ENCODE measurements at regions not wholly inside any gene's neighbourhood (a gene's known extent, or its start where the extent isn't known, plus 50 kb on each side); places are given as distances from the start of the nearest gene placed in this dataset.

GRCh38 chr13:44153496-44153895 is 220.1 kb upstream of the SERP2 start:
- FAIRE-seq, result no peak
- H3K79me2 ChIP-seq (ENCODE audit: control insufficient read depth in 1 of 2, insufficient read depth in 2 of 2, low read length in 2 of 2), result no peaks in the 10 kb centered on the region
- TF ChIP-seq CEBPB (IDR thresholded peaks at IDR 0.05; ENCODE audit: low read depth, low read length) (no peak), TBP (IDR thresholded peaks at IDR 0.05; ENCODE audit: low read depth, low read length) (no peak)
- no peak overlapping the region for H3K4me2 ChIP-seq (ENCODE audit: insufficient read depth in 1 of 2, low read depth in 2 of 2, low read length in 2 of 2)
- H3K36me3 ChIP-seq (ENCODE audit: control insufficient read depth in 2 of 4, insufficient read depth in 4 of 4, low read length in 3 of 4), result no peaks in the 10 kb centered on the region
- H3K14ac ChIP-seq (ENCODE audit: insufficient read length), result no peak overlapping the region
- ChIA-PET POLR2A (ENCODE audit: partially characterized antibody) (no interaction called here), CTCF (ENCODE audit: partially characterized antibody) (interaction anchor here (0.9 to 4.5 kb wide), 3 partner anchors 12 to 248 kb away, joined by 3 to 31 read pairs (median 4); no protein-coding TSS in a partner anchor)
- H2BK120ac ChIP-seq (replicated peaks; ENCODE audit: low read depth, low read length), result no peak overlapping the region
- H3K4me3 ChIP-seq (ENCODE audit: extremely low read depth in 1 of 4, insufficient read depth in 2 of 4, low read depth in 3 of 4, low read length in 4 of 4), result no peak overlapping the region
- no peak overlapping the region for H4K5ac ChIP-seq (ENCODE audit: insufficient read length, low read depth, low read length)
- 89% methylated on average over 4 of the region's 4 CpGs; no CpG with 5 or more reads in 1 of the 2 experiments for WGBS, 2 experiments (ENCODE audit: extremely low coverage in 1 of 2, insufficient coverage in 1 of 2, insufficient read length in 1 of 2, insufficient replicate concordance in 2 of 2, low coverage in 1 of 2, low lambda C conversion rate in 2 of 2, missing lambda C conversion rate in 1 of 2)
- no peak overlapping the region for H2BK15ac ChIP-seq (ENCODE audit: low read length)
- no peaks in the 10 kb centered on the region; a peak in 1 of 7 replicates for H3K27me3 ChIP-seq (replicated peaks in 1 of 4; ENCODE audit: control insufficient read depth in 3 of 4, extremely low read depth in 1 of 4, insufficient read depth in 3 of 4, low read length in 3 of 4)
- DNase-seq (ENCODE audit: low read depth in 1 of 2, low spot score in 2 of 2), result no peak
- H2BK5ac ChIP-seq (ENCODE audit: low read depth, low read length), result no peak overlapping the region
- no peak overlapping the region for H2BK12ac ChIP-seq (ENCODE audit: low read depth, low read length)
- H3K9ac ChIP-seq (replicated peaks in 1 of 4; ENCODE audit: extremely low read depth in 1 of 4, low read depth in 3 of 4, low read length in 3 of 4), result no peak overlapping the region; a peak in 1 of 7 replicates
- no peaks in the 10 kb centered on the region for H4K20me1 ChIP-seq (replicated peaks in 1 of 2; ENCODE audit: control insufficient read depth in 1 of 2, insufficient read depth in 2 of 2, low read length in 2 of 2)
- H3K4me1 ChIP-seq (replicated peaks in 1 of 4; ENCODE audit: control insufficient read depth in 3 of 4, insufficient read depth in 4 of 4, low read length in 3 of 4), result peaks cover 0 to 7% (median 0%) of the 10 kb centered on the region in 4 experiments; a peak in 3 of 7 replicates
- no peak overlapping the region for H2BK20ac ChIP-seq (ENCODE audit: low read length)
- H4K91ac ChIP-seq (replicated peaks; ENCODE audit: insufficient read length, low read length), result no peak overlapping the region
- no peak overlapping the region for H3K4ac ChIP-seq (replicated peaks; ENCODE audit: insufficient read length, low read depth, low read length)
- H3K27ac ChIP-seq (ENCODE audit: low read depth, low read length), result no peak overlapping the region
- no peaks in the 10 kb centered on the region; the same call in 1 of the 2 replicates for H3K23me2 ChIP-seq (ENCODE audit: low read depth, low read length)
- no peak overlapping the region for H3K23ac ChIP-seq (ENCODE audit: insufficient read length)
- H3K56ac ChIP-seq (replicated peaks; ENCODE audit: insufficient read length, low read depth, low read length), result no peak overlapping the region
- H4K8ac ChIP-seq (ENCODE audit: extremely low read depth, insufficient read depth, low read length), result no peak overlapping the region
- no peaks in the 10 kb centered on the region for H3K9me3 ChIP-seq (ENCODE audit: insufficient read depth in 2 of 2, low read depth in 1 of 2, low read length in 1 of 2)
- no peak overlapping the region for H3K18ac ChIP-seq (ENCODE audit: extremely low read depth, low read length)
- no peak overlapping the region for H2AK5ac ChIP-seq (ENCODE audit: low read depth, low read length)
- no peaks in the 10 kb centered on the region; the same call in 1 of the 2 replicates for H3K79me1 ChIP-seq (ENCODE audit: low read depth, low read length)
- no peak overlapping the region for H2AFZ ChIP-seq (ENCODE audit: low read length)
